ENCODE measurements at regions not wholly inside any gene's neighbourhood (a gene's known extent, or its start where the extent isn't known, plus 50 kb on each side); places are given as distances from the start of the nearest gene placed in this dataset.

- TF ChIP-seq ATF3 (IDR thresholded peaks at IDR 0.05; ENCODE audit: insufficient read depth, low read depth, low read length), result no peak
- TF ChIP-seq SRF (IDR thresholded peaks at IDR 0.05; ENCODE audit: low read depth, low read length), result no peak
- no peak for TF ChIP-seq ASH2L (IDR thresholded peaks at IDR 0.05; ENCODE audit: low read length)
- no peak for TF ChIP-seq E2F6 (IDR thresholded peaks at IDR 0.05)
- TF ChIP-seq SP2 (IDR thresholded peaks at IDR 0.05; ENCODE audit: low read length), result no peak
- TF ChIP-seq GABPA (IDR thresholded peaks at IDR 0.05; ENCODE audit: borderline replicate concordance, insufficient read depth, low read length), result no peak
- no peak for TF ChIP-seq KDM4A (IDR thresholded peaks at IDR 0.05; ENCODE audit: low read depth, low read length, severe bottlenecking)
- TF ChIP-seq RFX5 (IDR thresholded peaks at IDR 0.05; ENCODE audit: borderline replicate concordance, low read depth, low read length), result no peak
These were observed 86.7 kb upstream of the IL6 start (continued) for GRCh38 chr7:22640269-22640668.
